ENCODE measurements at regions not wholly inside any gene's neighbourhood (a gene's known extent, or its start where the extent isn't known, plus 50 kb on each side); places are given as distances from the start of the nearest gene placed in this dataset.
"Not testable (repeated sequence)": the region's sequence is repeated elsewhere in the genome, so short reads cannot be mapped to it uniquely, and the experiment has no call there.

DNA sequence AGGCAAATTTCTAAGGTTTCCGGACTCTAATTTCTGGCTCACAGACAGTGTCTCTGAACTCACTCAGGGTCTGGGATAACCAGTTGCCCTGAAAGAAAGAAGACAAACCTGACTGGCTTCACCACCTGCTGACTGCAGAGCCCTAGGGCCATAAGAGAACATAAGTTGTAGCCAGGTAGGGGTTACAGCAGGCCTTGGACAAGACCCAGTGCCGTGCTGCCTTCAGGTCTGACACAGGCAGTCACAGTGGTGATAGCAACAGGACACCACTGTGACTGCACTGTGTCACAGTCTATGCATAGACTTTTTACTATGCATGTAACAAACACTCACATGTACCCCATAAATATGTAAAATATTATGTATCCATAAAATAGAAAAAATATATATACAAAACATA is 508.5 kb downstream of the PID1 start:
- Histone ChIP-seq H3K79me2 (ENCODE audit: insufficient read depth, low read length) (no peaks in the 10 kb centered on the region), H4K20me1 (ENCODE audit: insufficient read depth, low read length, poor library complexity, severe bottlenecking) (no peaks in the 10 kb centered on the region), H3K4me3 (ENCODE audit: low read length, poor library complexity, severe bottlenecking) (no peak overlapping the region), H3K4me1 (ENCODE audit: insufficient read depth, low read length, poor library complexity, severe bottlenecking) (no peaks in the 10 kb centered on the region), H3K9ac (ENCODE audit: low read depth, low read length, poor library complexity, severe bottlenecking) (no peak overlapping the region), H2AFZ (ENCODE audit: low read length) (no peak overlapping the region), H3K9me2 (replicated peaks; ENCODE audit: low read depth, low read length) (no peaks in the 10 kb centered on the region), H3K9me3 (ENCODE audit: insufficient read depth, low read depth, low read length) (no peaks in the 10 kb centered on the region), H3F3A (ENCODE audit: low read depth) (no peaks in the 10 kb centered on the region), H3K4me2 (ENCODE audit: low read depth, low read length, poor library complexity, severe bottlenecking) (no peak overlapping the region), H3K36me3 (ENCODE audit: insufficient read depth, low read length) (no peaks in the 10 kb centered on the region), H3K27me3 (ENCODE audit: insufficient read depth, low read length, poor library complexity, severe bottlenecking) (no peaks in the 10 kb centered on the region)
- TF ChIP-seq, protein P1, sequence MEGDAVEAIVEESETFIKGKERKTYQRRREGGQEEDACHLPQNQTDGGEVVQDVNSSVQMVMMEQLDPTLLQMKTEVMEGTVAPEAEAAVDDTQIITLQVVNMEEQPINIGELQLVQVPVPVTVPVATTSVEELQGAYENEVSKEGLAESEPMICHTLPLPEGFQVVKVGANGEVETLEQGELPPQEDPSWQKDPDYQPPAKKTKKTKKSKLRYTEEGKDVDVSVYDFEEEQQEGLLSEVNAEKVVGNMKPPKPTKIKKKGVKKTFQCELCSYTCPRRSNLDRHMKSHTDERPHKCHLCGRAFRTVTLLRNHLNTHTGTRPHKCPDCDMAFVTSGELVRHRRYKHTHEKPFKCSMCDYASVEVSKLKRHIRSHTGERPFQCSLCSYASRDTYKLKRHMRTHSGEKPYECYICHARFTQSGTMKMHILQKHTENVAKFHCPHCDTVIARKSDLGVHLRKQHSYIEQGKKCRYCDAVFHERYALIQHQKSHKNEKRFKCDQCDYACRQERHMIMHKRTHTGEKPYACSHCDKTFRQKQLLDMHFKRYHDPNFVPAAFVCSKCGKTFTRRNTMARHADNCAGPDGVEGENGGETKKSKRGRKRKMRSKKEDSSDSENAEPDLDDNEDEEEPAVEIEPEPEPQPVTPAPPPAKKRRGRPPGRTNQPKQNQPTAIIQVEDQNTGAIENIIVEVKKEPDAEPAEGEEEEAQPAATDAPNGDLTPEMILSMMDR (conservative IDR thresholded peaks at IDR 0.05; ENCODE audit: low read length), result no peak
- TF ChIP-seq EZH2phosphoT487 (IDR thresholded peaks at IDR 0.05; ENCODE audit: borderline replicate concordance), result no peak

DNA sequence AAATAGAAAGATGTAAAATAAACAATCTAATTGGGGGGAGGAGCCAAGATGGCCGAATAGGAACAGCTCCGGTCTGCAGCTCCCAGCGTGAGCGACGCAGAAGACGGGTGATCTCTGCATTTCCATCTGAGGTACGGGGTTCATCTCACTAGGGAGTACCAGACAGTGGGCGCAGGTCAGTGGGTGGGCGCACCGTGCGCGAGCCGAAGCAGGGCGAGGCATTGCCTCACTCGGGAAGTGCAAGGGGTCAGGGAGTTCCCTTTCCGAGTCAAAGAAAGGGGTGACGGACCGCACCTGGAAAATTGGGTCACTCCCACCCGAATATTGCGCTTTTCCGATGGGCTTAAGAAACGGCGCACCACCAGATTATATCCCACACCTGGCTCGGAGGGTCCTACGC is 515.4 kb downstream of the PID1 start:
- not testable (repeated sequence) for H3K79me2 ChIP-seq (ENCODE audit: insufficient read depth, low read length); H3K36me3 ChIP-seq (ENCODE audit: insufficient read depth, low read length); H3K4me3 ChIP-seq (ENCODE audit: low read length, poor library complexity, severe bottlenecking); H3K9me2 ChIP-seq (replicated peaks; ENCODE audit: low read depth, low read length); H4K20me1 ChIP-seq (ENCODE audit: insufficient read depth, low read length, poor library complexity, severe bottlenecking); H3K4me2 ChIP-seq (ENCODE audit: low read depth, low read length, poor library complexity, severe bottlenecking); H3K27me3 ChIP-seq (ENCODE audit: insufficient read depth, low read length, poor library complexity, severe bottlenecking); H3F3A ChIP-seq (ENCODE audit: low read depth); H2AFZ ChIP-seq (ENCODE audit: low read length); H3K9me3 ChIP-seq (ENCODE audit: insufficient read depth, low read depth, low read length); H3K9ac ChIP-seq (ENCODE audit: low read depth, low read length, poor library complexity, severe bottlenecking); H3K4me1 ChIP-seq (ENCODE audit: insufficient read depth, low read length, poor library complexity, severe bottlenecking)

DNA sequence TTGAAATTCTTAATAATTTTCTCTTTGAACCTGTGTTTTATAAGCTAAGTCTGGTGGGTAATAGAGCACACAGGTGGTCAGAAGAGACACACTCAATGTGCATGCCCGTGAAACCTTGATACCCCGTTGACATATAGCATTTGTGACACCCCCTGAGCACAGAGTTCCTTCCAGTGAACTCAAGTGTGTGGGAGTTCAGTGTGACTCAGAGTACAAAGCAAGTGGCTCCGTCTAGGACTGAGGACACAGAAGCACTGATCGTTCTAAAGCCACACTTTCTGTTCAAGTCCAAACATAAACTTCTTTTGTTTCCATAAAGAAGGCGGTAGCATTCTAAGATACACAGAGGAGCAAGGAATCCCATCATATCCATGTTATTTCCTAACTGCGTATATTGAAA is 523.6 kb downstream of the PID1 start:
- TF ChIP-seq EZH2phosphoT487 (IDR thresholded peaks at IDR 0.05; ENCODE audit: borderline replicate concordance), result no peak
- TF ChIP-seq, protein P1 (conservative IDR thresholded peaks at IDR 0.05; ENCODE audit: low read length), result no peak
- no peaks in the 10 kb centered on the region for H3K36me3 ChIP-seq (ENCODE audit: insufficient read depth, low read length)
- no peak overlapping the region for H3K9ac ChIP-seq (ENCODE audit: low read depth, low read length, poor library complexity, severe bottlenecking)

GRCh38 chr2:228738671-228739380 is 532.3 kb downstream of the PID1 start:
- H3K4me1 ChIP-seq (ENCODE audit: insufficient read depth, low read length, poor library complexity, severe bottlenecking), result no peaks in the 10 kb centered on the region
- H3K9me2 ChIP-seq (replicated peaks; ENCODE audit: low read depth, low read length), result no peaks in the 10 kb centered on the region
- H3K36me3 ChIP-seq (ENCODE audit: insufficient read depth, low read length), result no peaks in the 10 kb centered on the region
- no peak for TF ChIP-seq EZH2phosphoT487 (IDR thresholded peaks at IDR 0.05; ENCODE audit: borderline replicate concordance)
- TF ChIP-seq, protein P1 (conservative IDR thresholded peaks at IDR 0.05; ENCODE audit: low read length), result no peak
- H3K4me2 ChIP-seq (ENCODE audit: low read depth, low read length, poor library complexity, severe bottlenecking), result no peak overlapping the region
- no peaks in the 10 kb centered on the region for H4K20me1 ChIP-seq (ENCODE audit: insufficient read depth, low read length, poor library complexity, severe bottlenecking)
- no peak overlapping the region for H3K4me3 ChIP-seq (ENCODE audit: low read length, poor library complexity, severe bottlenecking)
- H3K9me3 ChIP-seq (ENCODE audit: insufficient read depth, low read depth, low read length), result no peaks in the 10 kb centered on the region
- no peak overlapping the region for H2AFZ ChIP-seq (ENCODE audit: low read length)
- no peaks in the 10 kb centered on the region for H3K27me3 ChIP-seq (ENCODE audit: insufficient read depth, low read length, poor library complexity, severe bottlenecking)
- no peaks in the 10 kb centered on the region for H3K79me2 ChIP-seq (ENCODE audit: insufficient read depth, low read length)
- H3F3A ChIP-seq (ENCODE audit: low read depth), result no peaks in the 10 kb centered on the region
- no peak overlapping the region for H3K9ac ChIP-seq (ENCODE audit: low read depth, low read length, poor library complexity, severe bottlenecking)

More for the DNA sequence above, 523.6 kb downstream of the PID1 start:
- H3K4me2 ChIP-seq (ENCODE audit: low read depth, low read length, poor library complexity, severe bottlenecking), result no peak overlapping the region
- no peaks in the 10 kb centered on the region for H3K4me1 ChIP-seq (ENCODE audit: insufficient read depth, low read length, poor library complexity, severe bottlenecking)
- H3F3A ChIP-seq (ENCODE audit: low read depth), result no peaks in the 10 kb centered on the region
- H3K27me3 ChIP-seq (ENCODE audit: insufficient read depth, low read length, poor library complexity, severe bottlenecking), result no peaks in the 10 kb centered on the region
- H3K79me2 ChIP-seq (ENCODE audit: insufficient read depth, low read length), result no peaks in the 10 kb centered on the region
- no peaks in the 10 kb centered on the region for H4K20me1 ChIP-seq (ENCODE audit: insufficient read depth, low read length, poor library complexity, severe bottlenecking)
- no peaks in the 10 kb centered on the region for H3K9me2 ChIP-seq (replicated peaks; ENCODE audit: low read depth, low read length)
- no peak overlapping the region for H2AFZ ChIP-seq (ENCODE audit: low read length)
- H3K4me3 ChIP-seq (ENCODE audit: low read length, poor library complexity, severe bottlenecking), result no peak overlapping the region
- H3K9me3 ChIP-seq (ENCODE audit: insufficient read depth, low read depth, low read length), result no peaks in the 10 kb centered on the region

Measured in Loucy (cell line).